Left hindlimb (tissue), 1 donor: ENCODE measurements at regions not wholly inside any gene's neighbourhood (a gene's known extent, or its start where the extent isn't known, plus 50 kb on each side); places are given as distances from the start of the nearest gene placed in this dataset.

Experiments used
- DNase-seq: peaks from one replicate; pipeline ENCODE4 v3.0.0-alpha.2; 2018

DNA sequence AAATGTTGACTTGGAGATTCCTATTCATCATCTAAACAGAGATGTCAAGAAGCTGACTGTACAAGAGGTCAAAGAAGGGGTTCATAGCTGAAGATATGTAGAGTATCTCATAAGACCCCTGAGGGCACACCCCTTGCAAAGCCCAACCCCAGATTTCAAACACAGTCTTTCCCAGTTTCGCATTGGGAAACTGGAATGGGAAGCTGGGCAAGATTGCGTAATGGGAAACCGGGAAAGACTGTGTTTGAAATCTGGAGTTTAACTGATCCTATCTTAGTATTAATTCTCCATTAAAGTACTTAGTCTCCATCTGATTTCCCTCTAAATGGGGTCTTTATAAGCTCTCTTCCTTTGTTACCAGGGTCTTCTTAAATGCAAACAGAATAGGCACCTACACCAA, 99.5 kb downstream of the FAM76B start:
- no peak for DNase-seq

DNA sequence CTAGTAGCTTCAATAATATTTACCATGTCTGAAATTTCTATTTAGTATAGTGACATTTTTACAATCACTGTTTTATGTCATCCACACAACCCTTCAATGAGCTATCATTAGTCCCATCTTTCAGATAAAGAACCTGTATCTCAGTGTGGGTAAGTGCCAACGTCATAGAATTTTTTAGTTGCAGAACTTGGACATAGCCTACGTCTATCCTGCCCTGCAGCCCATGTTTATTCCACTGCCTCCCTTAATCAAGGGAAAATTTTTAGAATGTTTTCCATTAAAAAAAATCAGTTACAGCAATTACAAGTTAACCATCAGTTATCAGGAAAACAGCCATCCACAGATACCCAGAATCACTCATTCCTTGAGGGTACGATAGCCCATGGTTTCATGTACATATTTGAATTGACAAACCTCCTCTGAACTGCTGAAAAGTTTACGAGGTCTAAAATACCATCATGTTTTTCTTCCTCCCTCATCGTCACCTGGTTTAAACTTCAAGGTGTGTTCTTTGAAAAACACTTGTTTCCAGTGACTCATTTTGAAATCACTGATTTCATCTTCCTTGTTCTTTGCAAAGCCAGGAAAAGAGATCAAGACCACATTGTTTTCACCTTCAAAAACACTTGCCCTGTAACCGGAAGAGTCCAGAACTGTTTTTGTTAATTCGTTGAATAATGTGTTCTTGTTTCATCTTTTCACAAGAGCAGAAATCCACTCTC, 100.9 kb downstream of the FAM76B start:
- DNase-seq, result no peak

DNA sequence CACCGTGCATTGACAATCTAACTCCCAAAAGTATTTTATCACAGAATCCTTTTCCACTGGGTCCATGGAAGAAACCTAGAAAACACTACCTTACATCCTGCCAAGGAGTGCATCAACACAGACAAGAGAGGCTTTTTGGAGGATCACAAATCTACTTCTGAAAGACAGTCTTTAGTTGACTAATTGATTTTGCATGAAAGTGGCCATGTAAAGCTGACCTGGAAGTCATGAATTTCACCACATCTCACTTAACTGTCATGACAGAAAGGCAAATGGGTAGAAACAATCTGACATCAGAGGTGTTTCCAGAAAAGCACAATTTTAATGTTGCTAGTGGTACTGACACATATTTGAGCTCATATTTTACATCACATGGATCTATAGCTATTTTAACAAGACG, 101.6 kb downstream of the FAM76B start:
- no peak for DNase-seq

DNA sequence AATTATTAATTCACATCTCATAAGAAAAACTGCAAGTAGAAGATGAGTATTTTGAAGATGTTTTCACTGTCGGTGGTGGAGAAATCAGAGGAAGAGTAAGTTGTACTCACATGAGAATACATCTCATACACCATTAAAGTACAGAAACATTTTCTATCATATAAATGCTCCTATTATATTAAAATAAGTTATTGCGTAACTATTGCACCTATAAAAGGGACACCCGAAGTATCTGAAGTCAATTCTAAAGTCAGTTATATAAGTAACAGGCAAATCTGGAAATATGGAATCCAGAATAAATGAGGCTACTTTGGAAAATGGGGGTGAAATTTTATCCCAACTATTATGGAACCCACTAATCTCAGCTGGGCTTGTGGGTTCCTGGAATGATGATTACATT, 103.3 kb downstream of the FAM76B start:
- no peak for DNase-seq

DNA sequence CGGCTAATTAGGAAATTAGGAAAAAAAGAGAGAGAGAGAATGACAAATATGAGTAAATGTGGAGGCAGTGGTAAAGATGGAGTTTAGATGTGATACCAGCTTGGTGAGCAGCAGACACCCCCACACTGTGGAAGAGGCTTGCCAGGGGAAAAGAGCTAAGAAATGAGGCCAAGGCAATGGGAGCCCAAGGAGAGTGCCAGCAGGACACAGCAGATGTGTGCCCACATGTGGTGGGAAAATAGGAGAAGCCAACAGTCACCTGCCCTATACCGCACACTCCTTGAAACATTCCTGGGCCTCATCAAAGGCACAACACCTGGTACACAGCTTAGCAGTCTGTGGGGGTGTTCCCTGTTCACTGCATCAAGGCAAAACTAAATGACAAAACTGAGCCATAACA, 104.9 kb downstream of the FAM76B start:
- no peak for DNase-seq

DNA sequence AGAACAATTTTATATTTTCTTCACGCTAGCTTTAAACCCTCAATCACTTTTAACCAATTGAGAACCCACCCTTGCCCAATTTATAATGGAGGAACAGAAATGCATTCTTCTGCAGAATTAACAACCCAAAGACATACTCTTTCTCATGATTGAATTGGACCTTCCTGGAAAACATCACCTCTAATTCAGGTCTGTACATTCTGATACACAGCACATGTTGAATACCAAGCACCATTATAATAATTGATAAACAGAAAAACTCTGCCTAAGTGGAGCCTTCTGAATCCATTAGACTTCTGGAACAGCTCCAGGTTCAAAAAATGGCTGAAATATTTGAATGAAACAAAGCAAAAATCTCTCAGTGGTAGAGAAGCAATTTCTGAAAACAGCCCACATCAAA, 105.4 kb downstream of the FAM76B start:
- no peak for DNase-seq

DNA sequence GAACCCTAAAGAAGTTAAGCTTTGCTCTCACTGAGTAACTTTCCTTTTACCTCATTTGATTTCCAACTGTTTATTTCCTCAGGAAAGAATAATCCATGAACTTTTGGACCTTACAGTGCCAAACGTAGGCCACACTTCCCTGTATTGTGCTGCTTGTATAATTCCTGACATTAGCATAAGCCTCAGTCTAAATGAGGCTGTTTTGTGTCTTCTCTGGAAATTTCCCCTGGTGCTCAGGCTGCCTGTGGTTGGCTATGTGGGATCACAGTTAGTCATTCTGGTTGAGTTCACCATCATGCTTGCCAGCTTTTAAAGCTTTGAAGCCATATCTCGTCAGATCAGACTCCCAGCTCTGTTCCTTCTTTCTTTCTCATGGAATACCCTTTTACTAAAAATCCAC, 107.0 kb downstream of the FAM76B start:
- no peak for DNase-seq

DNA sequence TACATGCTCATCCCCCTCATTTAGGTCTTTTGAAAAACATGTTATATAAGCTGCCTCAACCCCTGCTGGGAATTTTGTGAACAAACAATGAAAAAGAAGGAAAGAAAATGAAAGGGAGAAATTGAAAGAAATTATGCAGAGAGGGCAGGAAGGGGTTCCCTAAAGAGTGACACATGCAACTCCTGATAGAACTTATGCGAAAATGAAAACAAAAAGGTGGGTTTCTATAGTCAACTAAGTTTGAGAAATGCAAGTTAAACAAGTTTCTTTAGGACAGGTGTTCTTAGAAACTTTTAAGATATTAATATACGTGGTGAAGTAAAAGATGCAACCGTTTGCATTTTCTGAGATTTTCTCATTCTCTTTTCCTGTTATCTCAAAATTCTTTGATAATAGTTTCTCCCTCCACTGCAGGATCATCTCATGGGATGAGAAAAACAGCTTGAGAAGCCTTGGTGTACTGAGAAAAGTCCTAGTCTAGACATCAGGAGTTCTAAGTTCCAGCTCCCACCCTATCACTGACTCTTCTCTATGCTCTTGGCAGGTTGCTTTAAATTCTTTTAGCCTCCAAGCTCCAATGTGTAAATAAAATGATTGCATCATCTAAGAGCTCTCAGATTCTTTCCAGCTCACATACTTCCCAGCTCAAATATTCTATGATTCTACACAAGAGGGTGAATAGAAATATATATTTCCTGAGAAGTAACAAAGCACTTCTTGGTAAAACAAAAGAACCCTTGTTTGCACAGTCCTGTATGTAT, 109.2 kb downstream of the FAM76B start:
- DNase-seq, result no peak

DNA sequence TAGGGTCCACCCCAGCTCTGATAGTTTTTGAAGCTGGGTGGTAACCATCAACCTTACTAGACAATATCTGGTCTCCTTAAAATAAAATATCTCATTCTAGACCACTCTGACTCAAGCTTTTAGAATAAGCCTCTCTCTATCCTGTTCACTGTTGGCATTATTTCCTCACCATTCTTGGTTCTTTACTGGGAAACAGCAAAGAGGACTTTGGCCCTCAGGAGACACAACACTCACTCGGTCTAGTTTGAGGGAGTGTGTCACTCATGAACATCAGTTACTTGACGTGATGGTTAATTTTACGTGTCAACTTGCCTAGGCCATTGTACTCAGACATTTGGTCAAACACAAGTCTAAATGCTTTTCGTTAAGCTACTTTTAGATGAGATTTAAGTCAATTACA, 110.6 kb downstream of the FAM76B start:
- DNase-seq, result no peak

DNA sequence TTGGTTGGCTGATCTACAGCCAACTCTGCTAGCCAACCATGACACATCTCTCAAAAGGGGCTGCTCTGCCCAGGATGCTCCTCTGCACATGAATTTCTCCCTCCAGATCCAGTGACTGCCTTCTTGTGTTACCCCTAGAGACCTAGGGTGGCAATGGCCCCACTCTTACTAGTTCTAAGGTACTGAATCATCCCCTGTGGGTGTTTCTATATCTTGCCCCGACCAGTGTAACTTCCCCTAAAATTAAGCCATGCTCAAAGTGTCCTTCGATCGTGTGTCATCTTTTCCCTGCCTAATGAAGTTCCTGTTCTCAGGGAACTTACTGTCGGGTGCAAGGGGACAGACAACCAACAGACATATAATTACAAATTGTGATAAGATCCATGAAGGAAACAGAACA, 113.3 kb downstream of the FAM76B start:
- DNase-seq, result no peak

DNA sequence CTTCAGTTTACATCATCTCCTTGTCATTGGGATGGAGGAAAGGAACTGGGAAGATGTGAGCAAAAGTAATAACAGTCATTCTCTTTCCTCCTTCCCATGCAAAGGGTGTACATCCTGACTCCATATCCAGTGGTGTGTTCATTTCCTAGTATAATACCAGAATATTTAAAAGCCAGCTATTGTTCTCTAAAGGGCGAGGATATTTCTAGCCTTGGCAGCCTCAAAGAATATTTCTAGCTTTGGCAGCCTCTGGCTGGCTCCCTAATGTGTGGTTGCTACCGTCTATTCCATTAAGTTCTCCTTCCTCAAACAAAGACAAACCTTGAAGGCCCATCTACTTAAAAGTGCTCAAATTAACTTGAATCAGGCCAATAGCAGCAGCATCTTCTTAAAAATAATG, 114.0 kb downstream of the FAM76B start:
- no peak for DNase-seq

DNA sequence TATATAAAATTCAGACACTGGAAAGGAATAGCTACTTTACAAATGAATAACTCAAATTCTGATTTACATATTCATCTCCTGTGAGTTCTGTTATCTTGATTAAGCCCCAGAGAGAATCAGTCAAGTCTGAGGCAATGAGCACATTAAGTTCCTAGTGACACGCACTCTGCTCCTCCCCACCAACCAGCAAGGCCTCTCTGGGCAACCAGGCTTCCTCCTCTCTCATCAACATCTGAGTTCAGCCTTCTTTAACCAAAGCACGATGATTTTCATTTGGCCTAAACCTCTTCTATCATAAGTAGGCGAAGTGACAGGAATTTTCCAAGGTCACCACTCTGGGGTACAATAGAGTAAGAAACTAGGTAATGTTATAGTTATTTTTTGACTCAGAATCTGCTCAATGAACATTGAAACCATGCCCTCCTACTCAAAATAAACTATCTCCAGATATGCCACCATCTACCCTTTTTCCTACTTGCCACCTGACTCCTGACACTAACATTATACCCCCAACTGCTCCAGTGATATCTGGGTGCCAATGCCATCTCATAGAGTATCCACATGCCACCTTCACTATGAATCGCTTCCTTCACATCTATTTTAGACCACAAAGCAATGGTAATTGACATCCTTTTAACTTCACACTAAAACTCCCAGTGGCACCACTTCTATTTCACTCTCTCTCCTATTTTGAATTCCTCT, 114.8 kb downstream of the FAM76B start:
- DNase-seq, result no peak

DNA sequence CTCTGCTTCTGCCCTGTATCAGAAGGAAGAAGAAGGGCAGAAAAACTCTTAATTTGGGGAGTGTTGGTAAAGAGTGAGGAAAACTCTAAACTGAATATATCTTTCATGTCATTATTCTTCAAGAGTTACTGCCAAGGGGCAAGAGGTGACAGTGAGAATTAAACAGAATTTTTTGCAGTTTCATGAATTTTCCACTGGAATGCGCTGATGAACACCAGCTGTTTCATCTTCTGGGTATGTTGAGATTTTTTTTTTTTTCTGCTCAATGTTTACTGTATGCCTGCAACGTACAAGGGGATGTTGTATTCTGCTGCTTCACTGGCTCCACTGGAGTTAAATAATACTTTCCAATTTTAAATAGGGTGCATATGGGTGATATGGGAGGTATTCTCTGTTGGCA, 117.8 kb downstream of the FAM76B start:
- DNase-seq, result no peak

DNA sequence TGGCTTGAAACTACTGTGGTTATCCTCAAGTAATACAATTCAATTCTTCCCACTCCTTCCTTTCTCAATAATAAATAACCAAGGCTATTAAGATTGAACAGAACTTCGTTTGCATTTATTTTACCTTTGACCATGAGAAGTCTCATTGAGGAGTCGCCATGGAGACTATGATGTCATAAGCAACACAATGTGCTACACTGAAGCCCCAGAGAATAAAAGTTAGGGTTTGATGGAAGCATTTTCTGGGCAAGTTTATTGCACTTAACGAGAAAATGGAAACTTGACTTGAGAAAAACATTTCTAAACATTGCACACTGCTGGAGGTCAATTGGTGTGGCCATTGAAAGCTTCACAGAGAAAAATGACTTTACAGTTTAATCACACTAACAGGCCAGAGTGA, 121.5 kb downstream of the FAM76B start:
- DNase-seq, result no peak

DNA sequence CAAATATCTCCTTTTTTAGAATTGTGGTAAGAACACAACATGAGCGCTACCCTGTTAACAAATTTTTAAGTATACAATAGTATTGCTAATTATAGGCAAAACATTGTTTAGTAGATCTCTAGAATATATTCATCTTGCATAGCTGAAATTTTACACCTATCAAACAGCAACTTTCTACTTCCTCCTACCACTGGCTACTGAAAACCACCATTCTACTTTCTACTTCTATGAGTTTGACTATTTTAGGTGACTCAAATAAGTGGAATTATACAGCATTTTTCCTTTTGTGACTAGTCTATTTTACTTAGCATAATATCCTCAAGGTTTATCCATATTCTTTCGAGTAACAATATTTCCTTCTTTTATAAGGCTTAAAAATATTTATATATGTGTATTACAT, 128.4 kb downstream of the FAM76B start:
- no peak for DNase-seq

DNA sequence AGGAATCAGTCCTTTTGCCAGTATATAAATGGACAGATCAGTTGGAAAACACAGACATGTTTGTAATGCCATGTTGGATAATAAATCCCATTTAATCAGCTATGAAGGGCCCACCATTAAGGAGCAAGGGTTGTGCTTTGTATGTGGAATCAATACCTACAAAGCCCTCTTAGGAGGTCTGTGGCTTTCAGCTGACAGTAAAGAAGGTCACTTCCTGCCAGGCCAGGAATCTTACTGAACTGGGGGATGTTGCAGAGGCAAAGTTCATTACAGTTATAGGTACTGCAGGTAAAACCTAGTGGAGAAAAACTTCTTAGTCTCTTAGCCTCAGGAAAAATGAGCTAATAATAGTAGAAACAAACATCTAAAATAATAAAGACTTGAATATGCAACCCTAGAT, 129.5 kb downstream of the FAM76B start:
- no peak for DNase-seq

DNA sequence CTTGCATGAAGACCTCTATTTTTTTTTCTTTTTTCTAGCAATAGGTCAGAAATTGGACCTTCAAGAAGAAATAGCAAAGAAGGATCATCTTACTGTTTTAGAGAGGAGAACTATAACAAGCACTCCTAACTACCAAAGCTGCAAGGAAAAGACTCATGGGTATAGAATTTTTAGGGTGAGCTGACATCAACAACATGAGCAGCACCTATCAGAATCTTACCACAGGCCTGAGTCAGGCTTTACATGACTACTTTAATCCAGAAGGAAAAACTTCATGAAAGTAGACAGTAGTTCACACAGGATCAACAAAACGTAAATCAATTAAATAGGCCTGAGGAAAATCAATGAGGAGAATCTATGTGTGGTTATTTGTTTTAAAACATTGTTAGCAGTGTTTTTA, 130.5 kb downstream of the FAM76B start:
- no peak for DNase-seq

DNA sequence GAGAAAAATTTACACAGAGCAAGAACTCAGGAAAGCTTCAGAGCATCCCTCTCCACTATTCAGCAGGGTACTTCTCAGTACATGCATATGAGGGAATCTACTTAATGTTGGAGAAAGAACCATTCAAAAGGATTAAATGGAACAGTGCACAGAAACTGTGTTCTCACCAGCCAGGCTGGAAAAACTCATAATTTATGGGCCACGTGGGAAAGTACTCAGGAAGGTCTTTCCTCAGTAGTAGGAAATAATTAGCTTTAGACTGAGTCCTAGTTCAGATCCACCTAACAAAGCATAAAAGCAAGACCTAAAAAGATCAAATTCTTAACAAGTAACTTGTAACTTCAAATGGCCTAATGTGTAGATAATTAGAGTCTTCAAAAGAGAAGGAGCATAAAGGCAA, 134.0 kb downstream of the FAM76B start:
- no peak for DNase-seq

DNA sequence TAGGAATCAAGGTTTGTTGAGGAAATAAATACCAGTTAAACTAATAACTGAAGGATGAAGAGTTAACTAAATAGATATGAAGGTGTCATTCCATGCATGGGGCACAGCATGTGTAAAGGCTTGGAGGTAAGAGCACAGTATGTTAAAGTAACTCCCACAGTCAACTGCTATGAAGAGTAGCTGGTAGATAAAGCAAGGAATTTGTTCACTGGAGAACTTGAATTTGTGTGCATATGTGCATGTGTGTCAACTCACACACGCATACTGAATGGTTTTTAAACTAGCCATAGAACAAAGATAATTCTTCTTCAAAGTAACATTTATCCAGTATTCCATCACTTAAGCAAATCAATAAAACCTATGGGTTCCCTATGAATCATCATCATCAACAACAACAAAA, 135.9 kb downstream of the FAM76B start:
- DNase-seq, result no peak

DNA sequence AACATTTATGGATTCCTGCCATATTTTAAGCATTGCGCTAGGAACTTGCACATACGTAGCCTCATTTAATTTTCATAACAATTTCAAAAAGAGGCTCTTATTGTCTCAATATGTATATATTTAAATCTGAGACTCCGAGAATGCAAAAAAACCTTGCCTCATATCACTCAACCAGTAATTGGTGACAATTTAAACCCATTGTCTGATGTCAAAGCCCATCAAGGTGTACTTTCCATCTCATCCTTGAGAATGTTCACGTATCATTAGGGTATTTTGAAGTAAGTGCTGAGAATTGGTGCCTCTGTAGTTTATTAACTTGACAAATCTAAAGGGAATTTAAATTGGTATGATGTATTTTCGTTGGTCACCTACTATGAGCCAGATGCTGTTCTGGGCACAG, 136.5 kb downstream of the FAM76B start:
- no peak for DNase-seq

DNA sequence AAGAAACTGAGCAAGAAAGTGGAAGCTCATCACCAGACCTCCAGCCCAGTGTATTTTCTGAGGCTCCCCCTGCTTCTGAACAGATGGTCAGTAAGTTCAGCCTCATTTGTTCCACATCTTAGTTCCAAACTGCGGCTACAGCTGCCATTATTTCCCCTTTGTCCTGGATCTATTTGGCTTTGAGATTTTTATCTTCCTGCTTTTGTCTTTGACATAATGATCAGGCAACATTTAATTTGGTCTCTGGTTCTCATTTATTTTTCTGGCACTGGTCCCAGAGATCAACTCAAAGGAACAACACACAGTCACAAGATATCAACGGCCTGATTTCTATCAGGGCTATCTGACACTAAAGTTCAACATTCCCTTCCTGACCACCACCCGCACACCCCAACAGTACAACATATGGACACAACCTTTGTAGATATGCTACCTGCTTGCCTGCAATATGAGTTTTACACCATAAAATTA, 137.5 kb downstream of the FAM76B start:
- DNase-seq, result no peak

DNA sequence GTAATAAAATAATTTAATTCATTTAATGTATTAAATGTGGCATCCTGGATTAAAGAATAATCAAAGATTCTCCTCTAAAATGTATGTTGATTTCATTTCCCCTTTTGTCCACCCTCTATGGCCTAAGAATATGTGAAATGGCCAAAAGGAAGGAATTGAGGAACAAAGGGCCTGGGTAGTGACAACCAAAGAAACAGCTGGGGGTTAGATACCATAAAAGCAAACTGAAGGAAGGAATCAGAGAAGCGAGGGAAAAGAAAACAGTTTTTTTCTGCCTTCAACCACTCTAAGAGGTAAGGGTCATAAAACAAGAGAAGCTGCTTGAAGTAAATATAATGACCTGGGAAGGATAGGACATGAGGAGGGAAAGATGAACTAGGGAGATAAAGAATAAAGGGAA, 139.3 kb downstream of the FAM76B start:
- DNase-seq, result no peak

DNA sequence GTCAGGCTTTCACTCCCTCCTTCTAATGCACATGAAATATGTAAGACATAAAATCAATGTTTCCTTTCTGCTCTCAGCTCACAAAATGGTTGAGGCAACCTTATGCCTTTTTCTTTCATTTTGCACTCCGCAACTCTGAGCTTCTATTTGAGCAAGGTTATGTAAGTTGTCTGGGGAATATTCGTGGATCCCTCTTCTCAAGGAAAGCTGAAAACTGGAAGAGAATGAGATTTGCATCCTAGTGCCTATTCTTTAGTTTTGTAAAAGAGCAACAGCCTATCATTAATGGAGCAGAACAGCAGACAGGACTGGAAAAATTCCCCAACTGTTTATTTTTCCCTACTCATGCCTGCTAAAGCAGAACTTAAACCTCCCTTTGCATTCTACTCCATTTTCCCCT, 141.7 kb downstream of the FAM76B start:
- DNase-seq, result no peak

DNA sequence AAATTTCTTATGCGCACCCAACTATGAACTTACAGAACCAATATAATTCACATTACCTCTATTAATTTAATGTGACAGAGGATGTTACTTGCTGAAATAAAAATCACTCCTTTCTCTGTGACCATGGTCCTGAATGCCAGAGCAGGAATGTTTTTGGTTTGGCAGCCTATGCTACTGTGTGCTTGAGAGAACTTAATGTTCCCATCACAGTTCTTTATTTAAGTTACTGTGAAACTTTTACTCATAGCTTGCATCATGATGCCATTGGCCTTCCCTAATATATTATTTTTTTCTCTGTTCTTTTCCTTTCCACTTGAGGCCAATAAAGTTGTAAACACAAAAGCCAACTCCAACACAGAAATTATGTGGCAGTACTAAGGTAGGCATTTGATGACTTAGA, 142.2 kb downstream of the FAM76B start:
- DNase-seq, result no peak
